GM23338 (cell line): ENCODE measurements at regions not wholly inside any gene's neighbourhood (a gene's known extent, or its start where the extent isn't known, plus 50 kb on each side); places are given as distances from the start of the nearest gene placed in this dataset.

Experiments
- ATAC-seq: fragments of 200-7000 bp; cut with Tn5 transposase; 3 replicates; pipeline ENCODE4 v1.9.1; 2020
- DNase-seq: peaks from one replicate; pipeline ENCODE4 v3.0.0-alpha.2; 2015; ENCODE audit warnings: low spot score
- H2AFZ ChIP-seq: fragments of 200-600 bp; sonication (generic); 2 replicates; pipeline ENCODE4 v1.8.0; 2016; ENCODE audit warnings: antibody characterized with exemption, mild to moderate bottlenecking, moderate library complexity
- H3F3A ChIP-seq: fragments of 200-600 bp; sonication (generic); replicated peaks from 2 replicates; pipeline ENCODE4 v1.8.0; 2017; ENCODE audit warnings: antibody characterized with exemption, mixed run types, low read depth
- H3K27ac ChIP-seq: fragments of 200-600 bp; sonication (generic); 2 replicates; pipeline ENCODE4 v1.6.1; 2016; ENCODE audit warnings: low read depth
- H3K27me3 ChIP-seq: fragments of 200-600 bp; sonication (generic); 2 replicates; pipeline ENCODE4 v1.8.0; 2016; ENCODE audit warnings: mild to moderate bottlenecking, mixed run types, moderate library complexity; ENCODE audit not compliant: insufficient read depth
- H3K36me3 ChIP-seq: fragments of 200-600 bp; sonication (generic); 2 replicates; pipeline ENCODE4 v1.8.0; 2016; ENCODE audit warnings: mild to moderate bottlenecking; ENCODE audit not compliant: insufficient read depth
- H3K4me1 ChIP-seq: fragments of 200-600 bp; sonication (generic); 2 replicates; pipeline ENCODE4 v1.8.0; 2016; ENCODE audit warnings: mild to moderate bottlenecking, moderate library complexity; ENCODE audit not compliant: insufficient read depth
- H3K4me2 ChIP-seq: fragments of 200-600 bp; sonication (generic); 2 replicates; pipeline ENCODE4 v1.7.1; 2017; ENCODE audit warnings: mixed run types
- H3K4me3 ChIP-seq: fragments of 200-600 bp; sonication (generic); 2 replicates; pipeline ENCODE4 v1.6.1; 2016; ENCODE audit warnings: mixed run types
- H3K79me2 ChIP-seq: fragments of 200-600 bp; sonication (generic); replicated peaks from 2 replicates; pipeline ENCODE4 v1.8.0; 2017; ENCODE audit warnings: mild to moderate bottlenecking; ENCODE audit not compliant: insufficient read depth
- H3K9me2 ChIP-seq: fragments of 200-600 bp; sonication (generic); 2 replicates; pipeline ENCODE4 v1.8.0; 2017; ENCODE audit not compliant: insufficient read depth
- H4K20me1 ChIP-seq: fragments of 200-600 bp; sonication (generic); replicated peaks from 2 replicates; pipeline ENCODE4 v1.8.0; 2017; ENCODE audit warnings: mild to moderate bottlenecking; ENCODE audit not compliant: insufficient read depth
- H3K27ac Mint-ChIP-seq: 2 replicates; pipeline ENCODE4 v1.8.0; 2020; ENCODE audit warnings: inconsistent platforms, mild to moderate bottlenecking, moderate library complexity, mixed read lengths
- H3K27me3 Mint-ChIP-seq: 3 replicates; pipeline ENCODE4 v1.8.0; 2022; ENCODE audit warnings: low read depth, mild to moderate bottlenecking, moderate library complexity, mixed read lengths, inconsistent platforms; ENCODE audit not compliant: insufficient read depth, poor library complexity
- H3K36me3 Mint-ChIP-seq: 3 replicates; pipeline ENCODE4 v1.8.0; 2021; ENCODE audit warnings: low read depth, mild to moderate bottlenecking, inconsistent platforms, moderate library complexity, mixed read lengths
- H3K4me1 Mint-ChIP-seq: 3 replicates; pipeline ENCODE4 v1.8.0; 2020; ENCODE audit warnings: mild to moderate bottlenecking, inconsistent platforms, mixed read lengths
- H3K4me3 Mint-ChIP-seq: 3 replicates; pipeline ENCODE4 v1.8.0; 2021; ENCODE audit warnings: moderate library complexity, mild to moderate bottlenecking, inconsistent platforms, mixed read lengths
- H3K9me3 Mint-ChIP-seq: 3 replicates; pipeline ENCODE4 v1.8.0; 2020; ENCODE audit warnings: moderate library complexity, mild to moderate bottlenecking, inconsistent platforms, mixed read lengths
- CREB1 ChIP-seq: fragments of 250-450 bp; sonication (Bioruptor Pico); IDR thresholded peaks from 2 replicates; pipeline ENCODE4 v1.5.0; 2020; ENCODE audit warnings: low read depth, mild to moderate bottlenecking, moderate library complexity
- CTCF ChIP-seq, 2 experiments: fragments of 200-600 bp in 1 of 2; sonication (generic) in 1 of 2; conservative IDR thresholded peaks; 2 replicates each; pipeline versions ENCODE4 v1.5.1 to v1.6.1; 2016 to 2017; ENCODE audit warnings: antibody characterized with exemption in 2 of 2, low read depth in 2 of 2, mild to moderate bottlenecking in 2 of 2, moderate library complexity in 1 of 2
- ETS1 ChIP-seq: IDR thresholded peaks from 2 replicates; pipeline ENCODE4 v1.6.1; 2016; ENCODE audit warnings: antibody characterized with exemption
- EZH2 ChIP-seq: fragments of 200-600 bp; sonication (generic); IDR thresholded peaks from one replicate; pipeline ENCODE4 v1.8.0; 2017; ENCODE audit warnings: antibody characterized with exemption, mild to moderate bottlenecking, low read depth; ENCODE audit not compliant: unreplicated experiment
- EZH2phosphoT487 ChIP-seq: fragments of 200-600 bp; sonication (generic); IDR thresholded peaks from one replicate; pipeline ENCODE4 v1.8.1; 2018; ENCODE audit warnings: antibody characterized with exemption; ENCODE audit not compliant: unreplicated experiment
- JUNB ChIP-seq: IDR thresholded peaks from one replicate; pipeline ENCODE4 v1.6.1; 2016; ENCODE audit warnings: antibody characterized with exemption; ENCODE audit not compliant: unreplicated experiment
- NANOG ChIP-seq: IDR thresholded peaks from 2 replicates; pipeline ENCODE4 v1.6.1; 2016; ENCODE audit warnings: antibody characterized with exemption, borderline replicate concordance
- POLR2AphosphoS5 ChIP-seq: IDR thresholded peaks from 2 replicates; pipeline ENCODE4 v1.6.1; 2016; ENCODE audit warnings: antibody characterized with exemption, low read depth
- REST ChIP-seq: IDR thresholded peaks from one replicate; pipeline ENCODE4 v1.6.1; 2018; ENCODE audit warnings: antibody characterized with exemption; ENCODE audit not compliant: unreplicated experiment
- STAT1 ChIP-seq: IDR thresholded peaks from one replicate; pipeline ENCODE4 v1.6.1; 2016; ENCODE audit warnings: antibody characterized with exemption; ENCODE audit not compliant: unreplicated experiment
- ZNF114 ChIP-seq: fragments of 250-450 bp; sonication (Bioruptor Pico); IDR thresholded peaks from 2 replicates; pipeline ENCODE4 v1.5.0; 2020; ENCODE audit warnings: mild to moderate bottlenecking, moderate library complexity
- ZNF331 ChIP-seq: fragments of 250-450 bp; sonication (Bioruptor Pico); IDR thresholded peaks from 2 replicates; pipeline ENCODE4 v1.5.0; 2020; ENCODE audit warnings: low read depth, mild to moderate bottlenecking, moderate library complexity

GRCh38 chr18:64337673-64338072 is 188.8 kb upstream of the LINC00305 start (continued):
- TF ChIP-seq ETS1 (no peak), EZH2phosphoT487 (no peak), ZNF331 (no peak), CREB1 (CRISPR knock-in tag) (no peak), JUNB (no peak), NANOG (no peak), REST (no peak), ZNF114 (no peak), EZH2 (no peak), CTCF (conservative IDR thresholded peaks at IDR 0.05; ENCODE audit: low read depth in 2 of 2) (no peak), STAT1 (no peak)

GRCh38 chr18:64337018-64337417 is 188.1 kb upstream of the LINC00305 start:
- H3K27me3 ChIP-seq = no peaks in the 10 kb centered on the region
- H3K4me1 ChIP-seq = no peaks in the 10 kb centered on the region
- Mint-ChIP-seq H3K4me1 (peaks cover 3% of the 10 kb centered on the region), H3K27ac (no peak overlapping the region), H3K36me3 (no peaks in the 10 kb centered on the region), H3K27me3 (no peaks in the 10 kb centered on the region), H3K9me3 (no peaks in the 10 kb centered on the region), H3K4me3 (no peak overlapping the region)
- no peaks in the 10 kb centered on the region for H3F3A ChIP-seq
- peaks cover 10% of the 10 kb centered on the region for H3K9me2 ChIP-seq
- no peaks in the 10 kb centered on the region for H3K79me2 ChIP-seq
- DNase-seq = no peak
- H3K36me3 ChIP-seq = no peaks in the 10 kb centered on the region
- H2AFZ ChIP-seq = no peak overlapping the region
- H3K4me3 ChIP-seq = no peak overlapping the region
- H3K27ac ChIP-seq = no peak overlapping the region
- no peak for ATAC-seq
- H4K20me1 ChIP-seq = no peaks in the 10 kb centered on the region
- no peak overlapping the region for H3K4me2 ChIP-seq
- TF ChIP-seq POLR2AphosphoS5 (no peak), NANOG (no peak), EZH2 (no peak), REST (no peak), ETS1 (no peak), STAT1 (no peak)
